ENCODE measurements at regions not wholly inside any gene's neighbourhood (a gene's known extent, or its start where the extent isn't known, plus 50 kb on each side); places are given as distances from the start of the nearest gene placed in this dataset.

DNA sequence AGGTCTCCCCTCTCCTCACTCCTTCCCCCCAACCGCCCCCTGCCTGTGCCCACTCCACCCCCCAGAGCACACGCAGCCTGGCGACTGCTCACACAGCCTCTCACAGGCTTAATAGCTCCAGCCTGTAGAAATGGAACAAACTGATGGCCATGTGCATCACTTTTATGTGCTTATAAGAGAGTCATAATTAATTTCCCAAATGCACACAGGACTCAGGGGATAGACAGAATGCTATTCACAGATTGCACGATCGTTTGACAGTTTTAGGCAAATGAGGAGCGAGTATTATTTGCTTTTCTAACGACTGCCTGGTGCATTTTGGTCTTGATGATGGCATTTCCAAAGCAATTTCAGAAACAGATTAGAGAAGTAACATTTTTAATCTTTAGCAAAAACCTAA, 97.7 kb upstream of the VSTM2B start:
- TF ChIP-seq POLR2AphosphoS5 (IDR thresholded peaks at IDR 0.05) (no peak), POLR2A (IDR thresholded peaks at IDR 0.05) (no peak), EP300 (IDR thresholded peaks at IDR 0.05) (no peak), CTCF (IDR thresholded peaks at IDR 0.05) (no peak)
- no peak overlapping the region for H3K27ac ChIP-seq
- no peak overlapping the region for H3K4me3 ChIP-seq
- H3K36me3 ChIP-seq, result no peaks in the 10 kb centered on the region
- no peaks in the 10 kb centered on the region for H3K9me3 ChIP-seq
- no peaks in the 10 kb centered on the region for H3K4me1 ChIP-seq
- DNase-seq, result no peak
- ATAC-seq (ENCODE audit: low FRiP score in 2 of 2), result no peak
- 62 to 67% methylated on average over 4 to 6 of the region's 7 CpGs for WGBS, 2 donors
- no peaks in the 10 kb centered on the region for H3K27me3 ChIP-seq

DNA sequence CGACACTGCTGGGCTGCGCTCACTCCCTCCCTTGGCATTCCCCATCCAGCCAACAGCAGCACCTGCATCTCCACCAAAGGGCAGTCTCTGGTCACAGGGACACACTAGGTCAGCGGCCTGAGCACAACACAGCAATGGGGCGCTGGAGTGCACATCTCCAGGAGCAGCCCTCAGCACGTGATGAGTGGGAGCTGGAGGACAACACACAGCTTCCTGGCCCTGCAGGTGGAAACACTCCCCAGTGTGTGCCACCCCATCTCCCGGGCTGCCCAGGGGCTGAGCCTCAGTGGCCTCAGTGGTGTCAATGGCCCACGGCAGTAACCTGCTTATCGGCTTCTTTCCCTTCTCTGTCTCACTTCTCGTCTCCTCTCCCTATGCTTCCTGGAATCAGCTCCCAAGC, 96.8 kb upstream of the VSTM2B start:
- Histone ChIP-seq H3K36me3 (no peaks in the 10 kb centered on the region), H3K27me3 (no peaks in the 10 kb centered on the region), H3K4me3 (no peak overlapping the region), H3K9me3 (no peaks in the 10 kb centered on the region), H3K27ac (no peak overlapping the region), H3K4me1 (no peaks in the 10 kb centered on the region)
- ATAC-seq (ENCODE audit: low FRiP score in 2 of 2) (no peak), DNase-seq (no peak)
- WGBS, 2 donors, result 80 to 92% methylated on average over 7 to 8 of the region's 9 CpGs
- no peak for TF ChIP-seq POLR2A (IDR thresholded peaks at IDR 0.05)
- no peak for TF ChIP-seq EP300 (IDR thresholded peaks at IDR 0.05)
- TF ChIP-seq CTCF (IDR thresholded peaks at IDR 0.05), result no peak
- no peak for TF ChIP-seq POLR2AphosphoS5 (IDR thresholded peaks at IDR 0.05)

DNA sequence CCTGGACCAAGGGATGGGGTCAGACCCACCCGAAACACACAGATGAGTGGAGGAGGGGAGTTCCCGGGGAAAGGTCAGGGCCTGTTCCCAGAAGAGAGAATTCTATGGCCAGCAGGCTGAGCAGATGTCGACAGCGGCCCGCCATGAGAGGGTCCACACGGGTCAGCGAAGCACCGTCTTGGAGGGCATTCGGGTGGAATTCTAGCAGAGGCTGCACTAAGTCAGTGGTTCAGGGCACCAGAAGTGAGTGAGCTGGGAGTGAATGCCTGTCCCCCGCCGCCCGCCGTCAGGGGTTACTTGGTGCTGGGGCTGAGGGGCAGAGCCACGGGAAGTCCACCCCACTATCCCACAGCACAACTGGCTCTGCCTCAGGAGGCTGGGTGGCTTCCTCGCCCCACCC, 96.2 kb upstream of the VSTM2B start:
- H3K4me3 ChIP-seq, result no peak overlapping the region
- no peaks in the 10 kb centered on the region for H3K36me3 ChIP-seq
- WGBS, 2 donors, result 86 to 91% methylated on average over 13 to 15 of the region's 15 CpGs
- H3K27me3 ChIP-seq, result no peaks in the 10 kb centered on the region
- no peak for ATAC-seq (ENCODE audit: low FRiP score in 2 of 2)
- H3K9me3 ChIP-seq, result no peaks in the 10 kb centered on the region
- TF ChIP-seq POLR2A (IDR thresholded peaks at IDR 0.05) (no peak), CTCF (IDR thresholded peaks at IDR 0.05) (no peak), EP300 (IDR thresholded peaks at IDR 0.05) (no peak), POLR2AphosphoS5 (IDR thresholded peaks at IDR 0.05) (no peak)
- no peak overlapping the region for H3K27ac ChIP-seq
- no peak for DNase-seq
- H3K4me1 ChIP-seq, result no peaks in the 10 kb centered on the region

DNA sequence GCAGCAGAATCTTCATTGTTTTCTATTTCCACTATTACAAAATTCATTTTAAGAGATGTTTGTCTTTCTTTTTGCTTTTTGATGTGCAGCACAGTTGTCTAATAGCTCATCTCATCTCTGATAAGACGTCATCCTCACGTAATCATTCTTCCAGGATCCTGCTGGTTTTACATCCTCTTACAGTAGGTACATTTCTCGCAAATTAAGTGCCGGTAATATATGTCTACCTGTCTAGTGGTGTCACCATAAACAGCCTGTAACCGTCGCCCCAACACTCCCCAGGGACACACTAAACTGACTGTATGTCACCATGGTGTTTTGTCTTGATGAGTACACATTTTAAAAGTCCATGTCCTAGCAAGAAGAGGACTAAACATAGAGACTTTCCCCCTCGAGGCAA, 94.5 kb upstream of the VSTM2B start:
- Histone ChIP-seq H3K9me3 (no peaks in the 10 kb centered on the region), H3K27ac (no peak overlapping the region), H3K4me1 (no peaks in the 10 kb centered on the region), H3K4me3 (no peak overlapping the region), H3K27me3 (no peaks in the 10 kb centered on the region), H3K36me3 (no peaks in the 10 kb centered on the region)
- TF ChIP-seq CTCF (IDR thresholded peaks at IDR 0.05) (no peak), POLR2AphosphoS5 (IDR thresholded peaks at IDR 0.05) (no peak), EP300 (IDR thresholded peaks at IDR 0.05) (no peak), POLR2A (IDR thresholded peaks at IDR 0.05) (no peak)
- DNase-seq (no peak), ATAC-seq (ENCODE audit: low FRiP score in 2 of 2) (no peak)
- 55 to 60% methylated on average over 7 of the region's 7 CpGs for WGBS, 2 donors

- 66 to 80% methylated on average over 4 to 5 of the region's 5 CpGs for WGBS, 2 donors
- Histone ChIP-seq H3K9me3 (no peaks in the 10 kb centered on the region), H3K4me1 (no peaks in the 10 kb centered on the region), H3K27ac (no peak overlapping the region), H3K4me3 (no peak overlapping the region), H3K27me3 (no peaks in the 10 kb centered on the region), H3K36me3 (no peaks in the 10 kb centered on the region)
- DNase-seq (no peak), ATAC-seq (ENCODE audit: low FRiP score in 2 of 2) (no peak)
- TF ChIP-seq EP300 (IDR thresholded peaks at IDR 0.05), result no peak
- no peak for TF ChIP-seq CTCF (IDR thresholded peaks at IDR 0.05)
- TF ChIP-seq POLR2A (IDR thresholded peaks at IDR 0.05), result no peak
- TF ChIP-seq POLR2AphosphoS5 (IDR thresholded peaks at IDR 0.05), result no peak
Measured at GRCh38 chr19:29432677-29433076, 93.1 kb upstream of the VSTM2B start.
